ENCODE measurements at regions not wholly inside any gene's neighbourhood (a gene's known extent, or its start where the extent isn't known, plus 50 kb on each side); places are given as distances from the start of the nearest gene placed in this dataset.

GRCh38 chr20:25145131-25145530 lies 50.4 kb upstream of the ENTPD6 start:
- no peak for DNase-seq (ENCODE audit: low read depth)
- no peak overlapping the region for H3K4me3 ChIP-seq (ENCODE audit: low read depth, low read length)
- no peak for TF ChIP-seq CTCF (IDR thresholded peaks at IDR 0.05; ENCODE audit: control insufficient read depth, extremely low read depth, insufficient read depth)

All from LNCaP clone FGC (cell line).